C4-2B (cell line): ENCODE measurements at regions not wholly inside any gene's neighbourhood (a gene's known extent, or its start where the extent isn't known, plus 50 kb on each side); places are given as distances from the start of the nearest gene placed in this dataset.

ENCODE experiments used
- H3K27ac ChIP-seq: fragments of 450-650 bp; 2 replicates; pipeline ENCODE4 v1.5.1; 2017
- CTCF ChIP-seq: fragments of 450-650 bp; conservative IDR thresholded peaks from 2 replicates; pipeline ENCODE4 v1.5.1; 2017; ENCODE audit warnings: mild to moderate bottlenecking
- ZFX ChIP-seq: fragments of 450-650 bp; IDR thresholded peaks from 2 replicates; pipeline ENCODE4 v1.6.1; 2017

- H3K27ac ChIP-seq = no peak overlapping the region
- TF ChIP-seq CTCF (no peak), ZFX (no peak)
Observed at GRCh38 chr7:131895541-131896164, 339.2 kb upstream of the PODXL start.

- no peak for TF ChIP-seq CTCF
- TF ChIP-seq ZFX = no peak
- H3K27ac ChIP-seq = no peak overlapping the region
Observed at GRCh38 chr7:131893631-131894340, 337.4 kb upstream of the PODXL start.

GRCh38 chr7:131890176-131890575 lies 333.7 kb upstream of the PODXL start:
- no peak overlapping the region for H3K27ac ChIP-seq
- TF ChIP-seq ZFX (no peak), CTCF (no peak)

GRCh38 chr7:131889572-131890150 lies 333.2 kb upstream of the PODXL start:
- TF ChIP-seq CTCF (no peak), ZFX (no peak)
- H3K27ac ChIP-seq = no peak overlapping the region

GRCh38 chr7:131883769-131884168 lies 327.3 kb upstream of the PODXL start:
- no peak for TF ChIP-seq CTCF
- TF ChIP-seq ZFX = no peak
- no peak overlapping the region for H3K27ac ChIP-seq

GRCh38 chr7:131883196-131883595 lies 326.8 kb upstream of the PODXL start:
- TF ChIP-seq ZFX = no peak
- no peak for TF ChIP-seq CTCF
- H3K27ac ChIP-seq = no peak overlapping the region

- TF ChIP-seq CTCF (no peak), ZFX (no peak)
- H3K27ac ChIP-seq = no peak overlapping the region
Observed at GRCh38 chr7:131882321-131882720, 325.9 kb upstream of the PODXL start.
